GM23338 (cell line): ENCODE measurements at regions not wholly inside any gene's neighbourhood (a gene's known extent, or its start where the extent isn't known, plus 50 kb on each side); places are given as distances from the start of the nearest gene placed in this dataset.

Experiments
- ATAC-seq: fragments of 200-7000 bp; cut with Tn5 transposase; 3 replicates; pipeline ENCODE4 v1.9.1; 2020
- DNase-seq: peaks from one replicate; pipeline ENCODE4 v3.0.0-alpha.2; 2015; ENCODE audit warnings: low spot score
- H2AFZ ChIP-seq: fragments of 200-600 bp; sonication (generic); 2 replicates; pipeline ENCODE4 v1.8.0; 2016; ENCODE audit warnings: antibody characterized with exemption, mild to moderate bottlenecking, moderate library complexity
- H3F3A ChIP-seq: fragments of 200-600 bp; sonication (generic); replicated peaks from 2 replicates; pipeline ENCODE4 v1.8.0; 2017; ENCODE audit warnings: antibody characterized with exemption, mixed run types, low read depth
- H3K27ac ChIP-seq: fragments of 200-600 bp; sonication (generic); 2 replicates; pipeline ENCODE4 v1.6.1; 2016; ENCODE audit warnings: low read depth
- H3K27me3 ChIP-seq: fragments of 200-600 bp; sonication (generic); 2 replicates; pipeline ENCODE4 v1.8.0; 2016; ENCODE audit warnings: mild to moderate bottlenecking, mixed run types, moderate library complexity; ENCODE audit not compliant: insufficient read depth
- H3K36me3 ChIP-seq: fragments of 200-600 bp; sonication (generic); 2 replicates; pipeline ENCODE4 v1.8.0; 2016; ENCODE audit warnings: mild to moderate bottlenecking; ENCODE audit not compliant: insufficient read depth
- H3K4me1 ChIP-seq: fragments of 200-600 bp; sonication (generic); 2 replicates; pipeline ENCODE4 v1.8.0; 2016; ENCODE audit warnings: mild to moderate bottlenecking, moderate library complexity; ENCODE audit not compliant: insufficient read depth
- H3K4me2 ChIP-seq: fragments of 200-600 bp; sonication (generic); 2 replicates; pipeline ENCODE4 v1.7.1; 2017; ENCODE audit warnings: mixed run types
- H3K4me3 ChIP-seq: fragments of 200-600 bp; sonication (generic); 2 replicates; pipeline ENCODE4 v1.6.1; 2016; ENCODE audit warnings: mixed run types
- H3K79me2 ChIP-seq: fragments of 200-600 bp; sonication (generic); replicated peaks from 2 replicates; pipeline ENCODE4 v1.8.0; 2017; ENCODE audit warnings: mild to moderate bottlenecking; ENCODE audit not compliant: insufficient read depth
- H3K9me2 ChIP-seq: fragments of 200-600 bp; sonication (generic); 2 replicates; pipeline ENCODE4 v1.8.0; 2017; ENCODE audit not compliant: insufficient read depth
- H4K20me1 ChIP-seq: fragments of 200-600 bp; sonication (generic); replicated peaks from 2 replicates; pipeline ENCODE4 v1.8.0; 2017; ENCODE audit warnings: mild to moderate bottlenecking; ENCODE audit not compliant: insufficient read depth
- H3K27ac Mint-ChIP-seq: 2 replicates; pipeline ENCODE4 v1.8.0; 2020; ENCODE audit warnings: inconsistent platforms, mild to moderate bottlenecking, moderate library complexity, mixed read lengths
- H3K27me3 Mint-ChIP-seq: 3 replicates; pipeline ENCODE4 v1.8.0; 2022; ENCODE audit warnings: low read depth, mild to moderate bottlenecking, moderate library complexity, mixed read lengths, inconsistent platforms; ENCODE audit not compliant: insufficient read depth, poor library complexity
- H3K36me3 Mint-ChIP-seq: 3 replicates; pipeline ENCODE4 v1.8.0; 2021; ENCODE audit warnings: low read depth, mild to moderate bottlenecking, inconsistent platforms, moderate library complexity, mixed read lengths
- H3K4me1 Mint-ChIP-seq: 3 replicates; pipeline ENCODE4 v1.8.0; 2020; ENCODE audit warnings: mild to moderate bottlenecking, inconsistent platforms, mixed read lengths
- H3K4me3 Mint-ChIP-seq: 3 replicates; pipeline ENCODE4 v1.8.0; 2021; ENCODE audit warnings: moderate library complexity, mild to moderate bottlenecking, inconsistent platforms, mixed read lengths
- H3K9me3 Mint-ChIP-seq: 3 replicates; pipeline ENCODE4 v1.8.0; 2020; ENCODE audit warnings: moderate library complexity, mild to moderate bottlenecking, inconsistent platforms, mixed read lengths
- STAT1 ChIP-seq: IDR thresholded peaks from one replicate; pipeline ENCODE4 v1.6.1; 2016; ENCODE audit warnings: antibody characterized with exemption; ENCODE audit not compliant: unreplicated experiment
- ZNF331 ChIP-seq: fragments of 250-450 bp; sonication (Bioruptor Pico); IDR thresholded peaks from 2 replicates; pipeline ENCODE4 v1.5.0; 2020; ENCODE audit warnings: low read depth, mild to moderate bottlenecking, moderate library complexity
- TF ChIP-seq, protein P1 (sequence below): IDR thresholded peaks from one replicate; pipeline ENCODE4 v1.6.1; 2018; ENCODE audit warnings: antibody characterized with exemption; ENCODE audit not compliant: unreplicated experiment
- TF ChIP-seq, protein P2 (sequence below), 2 experiments: fragments of 200-600 bp in 1 of 2; sonication (generic) in 1 of 2; conservative IDR thresholded peaks; 2 replicates each; pipeline versions ENCODE4 v1.5.1 to v1.6.1; 2016 to 2017; ENCODE audit warnings: antibody characterized with exemption in 2 of 2, low read depth in 2 of 2, mild to moderate bottlenecking in 2 of 2, moderate library complexity in 1 of 2
- TF ChIP-seq, protein P3 (sequence below): IDR thresholded peaks from 2 replicates; pipeline ENCODE4 v1.6.1; 2016; ENCODE audit warnings: antibody characterized with exemption
- TF ChIP-seq, protein P4 (sequence below): fragments of 250-450 bp; sonication (Bioruptor Pico); IDR thresholded peaks from 2 replicates; pipeline ENCODE4 v1.5.0; 2020; ENCODE audit warnings: mild to moderate bottlenecking, moderate library complexity

DNA sequence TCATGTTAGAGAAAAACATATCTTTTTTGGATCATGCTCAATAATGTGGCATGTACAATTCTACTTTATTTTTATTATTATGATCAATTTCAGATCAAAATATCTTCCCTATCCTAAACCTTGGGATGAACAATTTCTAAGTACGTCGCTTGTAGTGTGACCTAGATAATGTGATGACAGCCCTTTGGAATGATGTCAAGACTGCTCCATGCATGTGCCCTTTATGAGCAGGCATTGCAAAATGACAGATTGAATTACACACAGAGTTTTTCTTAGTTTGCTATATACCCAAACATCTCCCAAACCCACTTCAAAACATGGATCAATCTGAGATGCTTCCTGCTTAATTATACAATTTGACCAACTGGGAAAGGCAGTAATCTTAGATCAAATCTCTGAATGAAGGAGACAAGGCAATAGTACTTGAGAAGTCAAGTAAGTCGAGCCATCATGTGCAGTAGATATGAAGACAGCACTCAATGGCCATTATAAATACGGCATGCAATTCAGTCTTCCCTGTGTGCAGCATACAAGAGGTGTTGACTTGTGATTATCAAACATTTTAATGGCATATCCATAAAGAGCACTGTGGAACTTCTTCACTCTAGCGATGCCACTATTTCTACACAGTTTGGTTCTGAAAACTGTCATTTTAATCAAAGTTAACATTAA is 294.8 kb downstream of the RNF144B start (continued):
- TF ChIP-seq STAT1, result no peak
- TF ChIP-seq, protein P1, sequence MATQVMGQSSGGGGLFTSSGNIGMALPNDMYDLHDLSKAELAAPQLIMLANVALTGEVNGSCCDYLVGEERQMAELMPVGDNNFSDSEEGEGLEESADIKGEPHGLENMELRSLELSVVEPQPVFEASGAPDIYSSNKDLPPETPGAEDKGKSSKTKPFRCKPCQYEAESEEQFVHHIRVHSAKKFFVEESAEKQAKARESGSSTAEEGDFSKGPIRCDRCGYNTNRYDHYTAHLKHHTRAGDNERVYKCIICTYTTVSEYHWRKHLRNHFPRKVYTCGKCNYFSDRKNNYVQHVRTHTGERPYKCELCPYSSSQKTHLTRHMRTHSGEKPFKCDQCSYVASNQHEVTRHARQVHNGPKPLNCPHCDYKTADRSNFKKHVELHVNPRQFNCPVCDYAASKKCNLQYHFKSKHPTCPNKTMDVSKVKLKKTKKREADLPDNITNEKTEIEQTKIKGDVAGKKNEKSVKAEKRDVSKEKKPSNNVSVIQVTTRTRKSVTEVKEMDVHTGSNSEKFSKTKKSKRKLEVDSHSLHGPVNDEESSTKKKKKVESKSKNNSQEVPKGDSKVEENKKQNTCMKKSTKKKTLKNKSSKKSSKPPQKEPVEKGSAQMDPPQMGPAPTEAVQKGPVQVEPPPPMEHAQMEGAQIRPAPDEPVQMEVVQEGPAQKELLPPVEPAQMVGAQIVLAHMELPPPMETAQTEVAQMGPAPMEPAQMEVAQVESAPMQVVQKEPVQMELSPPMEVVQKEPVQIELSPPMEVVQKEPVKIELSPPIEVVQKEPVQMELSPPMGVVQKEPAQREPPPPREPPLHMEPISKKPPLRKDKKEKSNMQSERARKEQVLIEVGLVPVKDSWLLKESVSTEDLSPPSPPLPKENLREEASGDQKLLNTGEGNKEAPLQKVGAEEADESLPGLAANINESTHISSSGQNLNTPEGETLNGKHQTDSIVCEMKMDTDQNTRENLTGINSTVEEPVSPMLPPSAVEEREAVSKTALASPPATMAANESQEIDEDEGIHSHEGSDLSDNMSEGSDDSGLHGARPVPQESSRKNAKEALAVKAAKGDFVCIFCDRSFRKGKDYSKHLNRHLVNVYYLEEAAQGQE, result no peak
- TF ChIP-seq, protein P2, sequence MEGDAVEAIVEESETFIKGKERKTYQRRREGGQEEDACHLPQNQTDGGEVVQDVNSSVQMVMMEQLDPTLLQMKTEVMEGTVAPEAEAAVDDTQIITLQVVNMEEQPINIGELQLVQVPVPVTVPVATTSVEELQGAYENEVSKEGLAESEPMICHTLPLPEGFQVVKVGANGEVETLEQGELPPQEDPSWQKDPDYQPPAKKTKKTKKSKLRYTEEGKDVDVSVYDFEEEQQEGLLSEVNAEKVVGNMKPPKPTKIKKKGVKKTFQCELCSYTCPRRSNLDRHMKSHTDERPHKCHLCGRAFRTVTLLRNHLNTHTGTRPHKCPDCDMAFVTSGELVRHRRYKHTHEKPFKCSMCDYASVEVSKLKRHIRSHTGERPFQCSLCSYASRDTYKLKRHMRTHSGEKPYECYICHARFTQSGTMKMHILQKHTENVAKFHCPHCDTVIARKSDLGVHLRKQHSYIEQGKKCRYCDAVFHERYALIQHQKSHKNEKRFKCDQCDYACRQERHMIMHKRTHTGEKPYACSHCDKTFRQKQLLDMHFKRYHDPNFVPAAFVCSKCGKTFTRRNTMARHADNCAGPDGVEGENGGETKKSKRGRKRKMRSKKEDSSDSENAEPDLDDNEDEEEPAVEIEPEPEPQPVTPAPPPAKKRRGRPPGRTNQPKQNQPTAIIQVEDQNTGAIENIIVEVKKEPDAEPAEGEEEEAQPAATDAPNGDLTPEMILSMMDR (conservative IDR thresholded peaks at IDR 0.05; ENCODE audit: low read depth in 2 of 2), result no peak

DNA sequence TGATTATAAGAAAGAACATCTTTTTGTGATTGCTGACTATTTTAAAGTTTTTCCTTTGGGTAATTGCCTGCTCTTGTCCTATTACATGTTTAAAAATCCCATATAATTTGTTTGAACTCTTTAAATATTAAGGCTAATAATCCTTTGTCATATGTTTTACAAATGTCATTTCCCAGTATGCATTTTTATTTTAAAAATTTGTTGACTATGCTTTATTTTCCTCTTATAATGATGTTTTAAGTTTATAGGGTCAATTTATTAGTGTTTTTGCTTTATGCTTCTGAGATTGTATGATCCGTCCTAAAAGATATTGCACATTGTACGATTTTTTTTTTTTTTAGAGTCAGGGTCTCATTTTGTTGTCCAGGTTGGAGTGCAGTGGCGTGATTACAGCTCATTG is 297.2 kb downstream of the RNF144B start:
- Mint-ChIP-seq H3K36me3 (no peaks in the 10 kb centered on the region), H3K27ac (no peak overlapping the region), H3K27me3 (peaks cover 2% of the 10 kb centered on the region), H3K4me1 (no peaks in the 10 kb centered on the region), H3K9me3 (no peaks in the 10 kb centered on the region), H3K4me3 (no peak overlapping the region)
- Histone ChIP-seq H3K9me2 (no peaks in the 10 kb centered on the region), H3F3A (no peaks in the 10 kb centered on the region), H3K27ac (no peak overlapping the region), H3K36me3 (no peaks in the 10 kb centered on the region), H2AFZ (no peak overlapping the region), H4K20me1 (no peaks in the 10 kb centered on the region), H3K4me1 (no peaks in the 10 kb centered on the region), H3K4me3 (no peak overlapping the region), H3K27me3 (no peaks in the 10 kb centered on the region), H3K4me2 (no peak overlapping the region), H3K79me2 (no peaks in the 10 kb centered on the region)
- ATAC-seq, result no peak
- no peak for DNase-seq
- no peak for TF ChIP-seq ZNF331
- TF ChIP-seq, protein P3, sequence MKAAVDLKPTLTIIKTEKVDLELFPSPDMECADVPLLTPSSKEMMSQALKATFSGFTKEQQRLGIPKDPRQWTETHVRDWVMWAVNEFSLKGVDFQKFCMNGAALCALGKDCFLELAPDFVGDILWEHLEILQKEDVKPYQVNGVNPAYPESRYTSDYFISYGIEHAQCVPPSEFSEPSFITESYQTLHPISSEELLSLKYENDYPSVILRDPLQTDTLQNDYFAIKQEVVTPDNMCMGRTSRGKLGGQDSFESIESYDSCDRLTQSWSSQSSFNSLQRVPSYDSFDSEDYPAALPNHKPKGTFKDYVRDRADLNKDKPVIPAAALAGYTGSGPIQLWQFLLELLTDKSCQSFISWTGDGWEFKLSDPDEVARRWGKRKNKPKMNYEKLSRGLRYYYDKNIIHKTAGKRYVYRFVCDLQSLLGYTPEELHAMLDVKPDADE, result no peak
- TF ChIP-seq, protein P4, sequence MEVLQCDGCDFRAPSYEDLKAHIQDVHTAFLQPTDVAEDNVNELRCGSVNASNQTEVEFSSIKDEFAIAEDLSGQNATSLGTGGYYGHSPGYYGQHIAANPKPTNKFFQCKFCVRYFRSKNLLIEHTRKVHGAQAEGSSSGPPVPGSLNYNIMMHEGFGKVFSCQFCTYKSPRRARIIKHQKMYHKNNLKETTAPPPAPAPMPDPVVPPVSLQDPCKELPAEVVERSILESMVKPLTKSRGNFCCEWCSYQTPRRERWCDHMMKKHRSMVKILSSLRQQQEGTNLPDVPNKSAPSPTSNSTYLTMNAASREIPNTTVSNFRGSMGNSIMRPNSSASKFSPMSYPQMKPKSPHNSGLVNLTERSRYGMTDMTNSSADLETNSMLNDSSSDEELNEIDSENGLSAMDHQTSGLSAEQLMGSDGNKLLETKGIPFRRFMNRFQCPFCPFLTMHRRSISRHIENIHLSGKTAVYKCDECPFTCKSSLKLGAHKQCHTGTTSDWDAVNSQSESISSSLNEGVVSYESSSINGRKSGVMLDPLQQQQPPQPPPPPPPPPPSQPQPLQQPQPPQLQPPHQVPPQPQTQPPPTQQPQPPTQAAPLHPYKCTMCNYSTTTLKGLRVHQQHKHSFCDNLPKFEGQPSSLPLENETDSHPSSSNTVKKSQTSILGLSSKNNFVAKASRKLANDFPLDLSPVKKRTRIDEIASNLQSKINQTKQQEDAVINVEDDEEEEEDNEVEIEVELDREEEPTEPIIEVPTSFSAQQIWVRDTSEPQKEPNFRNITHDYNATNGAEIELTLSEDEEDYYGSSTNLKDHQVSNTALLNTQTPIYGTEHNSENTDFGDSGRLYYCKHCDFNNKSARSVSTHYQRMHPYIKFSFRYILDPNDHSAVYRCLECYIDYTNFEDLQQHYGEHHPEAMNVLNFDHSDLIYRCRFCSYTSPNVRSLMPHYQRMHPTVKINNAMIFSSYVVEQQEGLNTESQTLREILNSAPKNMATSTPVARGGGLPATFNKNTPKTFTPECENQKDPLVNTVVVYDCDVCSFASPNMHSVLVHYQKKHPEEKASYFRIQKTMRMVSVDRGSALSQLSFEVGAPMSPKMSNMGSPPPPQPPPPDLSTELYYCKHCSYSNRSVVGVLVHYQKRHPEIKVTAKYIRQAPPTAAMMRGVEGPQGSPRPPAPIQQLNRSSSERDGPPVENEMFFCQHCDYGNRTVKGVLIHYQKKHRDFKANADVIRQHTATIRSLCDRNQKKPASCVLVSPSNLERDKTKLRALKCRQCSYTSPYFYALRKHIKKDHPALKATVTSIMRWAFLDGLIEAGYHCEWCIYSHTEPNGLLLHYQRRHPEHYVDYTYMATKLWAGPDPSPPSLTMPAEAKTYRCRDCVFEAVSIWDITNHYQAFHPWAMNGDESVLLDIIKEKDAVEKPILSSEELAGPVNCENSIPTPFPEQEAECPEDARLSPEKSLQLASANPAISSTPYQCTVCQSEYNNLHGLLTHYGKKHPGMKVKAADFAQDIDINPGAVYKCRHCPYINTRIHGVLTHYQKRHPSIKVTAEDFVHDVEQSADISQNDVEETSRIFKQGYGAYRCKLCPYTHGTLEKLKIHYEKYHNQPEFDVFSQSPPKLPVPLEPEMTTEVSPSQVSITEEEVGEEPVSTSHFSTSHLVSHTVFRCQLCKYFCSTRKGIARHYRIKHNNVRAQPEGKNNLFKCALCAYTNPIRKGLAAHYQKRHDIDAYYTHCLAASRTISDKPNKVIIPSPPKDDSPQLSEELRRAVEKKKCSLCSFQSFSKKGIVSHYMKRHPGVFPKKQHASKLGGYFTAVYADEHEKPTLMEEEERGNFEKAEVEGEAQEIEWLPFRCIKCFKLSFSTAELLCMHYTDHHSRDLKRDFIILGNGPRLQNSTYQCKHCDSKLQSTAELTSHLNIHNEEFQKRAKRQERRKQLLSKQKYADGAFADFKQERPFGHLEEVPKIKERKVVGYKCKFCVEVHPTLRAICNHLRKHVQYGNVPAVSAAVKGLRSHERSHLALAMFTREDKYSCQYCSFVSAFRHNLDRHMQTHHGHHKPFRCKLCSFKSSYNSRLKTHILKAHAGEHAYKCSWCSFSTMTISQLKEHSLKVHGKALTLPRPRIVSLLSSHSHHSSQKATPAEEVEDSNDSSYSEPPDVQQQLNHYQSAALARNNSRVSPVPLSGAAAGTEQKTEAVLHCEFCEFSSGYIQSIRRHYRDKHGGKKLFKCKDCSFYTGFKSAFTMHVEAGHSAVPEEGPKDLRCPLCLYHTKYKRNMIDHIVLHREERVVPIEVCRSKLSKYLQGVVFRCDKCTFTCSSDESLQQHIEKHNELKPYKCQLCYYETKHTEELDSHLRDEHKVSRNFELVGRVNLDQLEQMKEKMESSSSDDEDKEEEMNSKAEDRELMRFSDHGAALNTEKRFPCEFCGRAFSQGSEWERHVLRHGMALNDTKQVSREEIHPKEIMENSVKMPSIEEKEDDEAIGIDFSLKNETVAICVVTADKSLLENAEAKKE (CRISPR knock-in tag), result no peak
- TF ChIP-seq, protein P1, result no peak
